H1 (cell line): ENCODE measurements at regions not wholly inside any gene's neighbourhood (a gene's known extent, or its start where the extent isn't known, plus 50 kb on each side); places are given as distances from the start of the nearest gene placed in this dataset.

Source experiments
- ATF3 ChIP-seq: IDR thresholded peaks from 2 replicates; pipeline ENCODE4 v1.6.1; 2011; ENCODE audit warnings: low read depth, mild to moderate bottlenecking, low read length; ENCODE audit not compliant: insufficient read depth
- SIRT6 ChIP-seq: IDR thresholded peaks from one replicate; pipeline ENCODE4 v1.7.1; 2012; ENCODE audit warnings: low read length, inconsistent platforms

GRCh38 chr6:37570482-37571133 lies 70.9 kb upstream of the CCDC167 start (continued):
- TF ChIP-seq ATF3 (no peak), SIRT6 (no peak)
